ENCODE measurements at regions not wholly inside any gene's neighbourhood (a gene's known extent, or its start where the extent isn't known, plus 50 kb on each side); places are given as distances from the start of the nearest gene placed in this dataset.

GRCh38 chr2:133794114-133794513 is 225.9 kb upstream of the NCKAP5 start:
- no peak for TF ChIP-seq CTCF (IDR thresholded peaks at IDR 0.05; ENCODE audit: low read length, missing control alignments)
- DNase-seq (ENCODE audit: low read depth): no peak
- no peak overlapping the region for H3K4me3 ChIP-seq (replicated peaks; ENCODE audit: low read depth, low read length)

- TF ChIP-seq CTCF (IDR thresholded peaks at IDR 0.05; ENCODE audit: low read length, missing control alignments): no peak
- no peak for DNase-seq (ENCODE audit: low read depth)
- H3K4me3 ChIP-seq (replicated peaks; ENCODE audit: low read depth, low read length): no peak overlapping the region
Measured at GRCh38 chr2:133801946-133802345, 233.7 kb upstream of the NCKAP5 start.

GRCh38 chr2:133802409-133803039 is 234.3 kb upstream of the NCKAP5 start:
- H3K4me3 ChIP-seq (replicated peaks; ENCODE audit: low read depth, low read length): no peak overlapping the region
- no peak for DNase-seq (ENCODE audit: low read depth)
- no peak for TF ChIP-seq CTCF (IDR thresholded peaks at IDR 0.05; ENCODE audit: low read length, missing control alignments)

- H3K4me3 ChIP-seq (replicated peaks; ENCODE audit: low read depth, low read length): no peak overlapping the region
- no peak for TF ChIP-seq CTCF (IDR thresholded peaks at IDR 0.05; ENCODE audit: low read length, missing control alignments)
- DNase-seq (ENCODE audit: low read depth): no peak
Measured at GRCh38 chr2:133806564-133806963, 238.3 kb upstream of the NCKAP5 start.

- DNase-seq (ENCODE audit: low read depth): no peak
- no peak for TF ChIP-seq CTCF (IDR thresholded peaks at IDR 0.05; ENCODE audit: low read length, missing control alignments)
- H3K4me3 ChIP-seq (replicated peaks; ENCODE audit: low read depth, low read length): no peak overlapping the region
Measured at GRCh38 chr2:133809485-133809884, 241.2 kb upstream of the NCKAP5 start.

GRCh38 chr2:133810559-133810958 is 242.3 kb upstream of the NCKAP5 start:
- no peak for DNase-seq (ENCODE audit: low read depth)
- no peak for TF ChIP-seq CTCF (IDR thresholded peaks at IDR 0.05; ENCODE audit: low read length, missing control alignments)
- no peak overlapping the region for H3K4me3 ChIP-seq (replicated peaks; ENCODE audit: low read depth, low read length)

GRCh38 chr2:133811409-133812125 is 243.3 kb upstream of the NCKAP5 start:
- TF ChIP-seq CTCF (IDR thresholded peaks at IDR 0.05; ENCODE audit: low read length, missing control alignments): no peak
- no peak for DNase-seq (ENCODE audit: low read depth)
- no peak overlapping the region for H3K4me3 ChIP-seq (replicated peaks; ENCODE audit: low read depth, low read length)
